Motor neuron (in vitro differentiated cells): ENCODE measurements at regions not wholly inside any gene's neighbourhood (a gene's known extent, or its start where the extent isn't known, plus 50 kb on each side); places are given as distances from the start of the nearest gene placed in this dataset.

Source experiments
- ATAC-seq, 8 experiments: fragments of 200-7000 bp; cut with Tn5 transposase; replicated peaks in 6 of 8; 2 replicates each; pipeline ENCODE4 v1.8.0; 2021; ENCODE audit warnings: mild to moderate bottlenecking in 8 of 8, moderate library complexity in 8 of 8
- H3K27ac ChIP-seq, 2 donors: fragments of 250-450 bp; sonication (Bioruptor Pico); 2 replicates each; pipeline ENCODE4 v1.9.0; 2021; ENCODE audit warnings: antibody characterized with exemption in 2 of 2, mild to moderate bottlenecking in 2 of 2, moderate library complexity in 1 of 2
- H3K4me1 ChIP-seq, 2 donors: fragments of 250-450 bp; sonication (Bioruptor Pico); replicated peaks in 1 of 2; 2 replicates each; pipeline ENCODE4 v1.6.1; 2021; ENCODE audit warnings: antibody characterized with exemption in 2 of 2, mild to moderate bottlenecking in 2 of 2, moderate library complexity in 1 of 2
- H3K4me3 ChIP-seq, 5 donors: fragments of 250-450 bp; sonication (Bioruptor Pico); 2 replicates each; pipeline ENCODE4 v1.9.0; 2021; ENCODE audit warnings: antibody characterized with exemption in 5 of 5, mild to moderate bottlenecking in 5 of 5, moderate library complexity in 4 of 5
- WGBS, 10 experiments: fragments of 450-650 bp; shearing (Covaris generic); methylation state at CpG; one replicate each; pipeline ENCODE4 v1.0.0; 2022; 5-methylcytosine and 5-hydroxymethylcytosine counted together
- in situ Hi-C, 9 experiments: fragments of 400-800 bp; cut with MboI; loops; one replicate each; pipeline ENCODE4 v1.15.0; 2021; ENCODE audit warnings: low sequenced_read_pairs in 9 of 9, low pct_unique_long_range_greater_than_20kb in 2 of 9; ENCODE audit not compliant: unreplicated experiment in 9 of 9

DNA sequence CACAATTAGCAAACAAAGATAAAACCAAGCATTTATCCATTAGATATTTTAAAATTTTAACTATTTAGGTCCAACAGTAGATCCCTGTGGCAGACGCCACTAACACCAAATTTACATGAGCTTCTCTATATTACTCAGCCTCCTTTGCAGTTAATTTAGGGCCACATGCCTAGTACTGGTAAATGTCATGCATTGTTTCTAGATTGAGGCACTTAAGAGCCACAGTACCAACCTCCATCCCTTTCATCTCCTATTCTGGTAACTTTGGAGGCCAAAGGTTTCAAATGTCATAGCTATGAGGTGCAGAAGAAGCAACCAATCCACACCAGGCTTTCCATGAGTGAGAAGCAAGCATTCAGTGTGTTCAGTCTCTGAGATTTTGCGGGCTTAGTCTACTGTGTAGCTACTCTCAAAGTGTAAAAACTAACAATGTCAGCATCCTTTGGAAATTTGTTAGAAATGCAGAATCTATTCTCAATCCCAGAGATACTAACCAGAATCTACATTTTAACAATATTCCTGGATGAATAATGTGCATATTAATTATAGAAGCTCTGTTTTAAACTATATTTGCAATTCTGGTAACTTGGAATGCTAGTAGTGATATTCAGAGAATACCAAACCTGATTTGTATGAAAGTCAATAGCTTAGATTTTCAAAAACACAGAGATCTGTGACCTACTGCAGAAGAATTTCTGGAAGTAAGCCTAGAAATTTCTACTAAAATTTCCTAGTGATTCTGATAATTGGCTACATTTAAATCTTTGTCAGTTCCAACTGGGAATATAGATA, 206.3 kb upstream of the CD96 start:
- Histone ChIP-seq H3K27ac (no peak overlapping the region), H3K4me1 (no peaks in the 10 kb centered on the region), H3K4me3 (no peak overlapping the region)
- ATAC-seq = peak in 3 of 8 experiments; percentile 63 to 82 (median 74)
- 0 to 100% (median 71%) methylated on average over 1 to 2 of the region's 2 CpGs; no CpG with 5 or more reads in 1 of the 10 experiments for WGBS, 10 experiments
- in situ Hi-C loops = no loop called here

DNA sequence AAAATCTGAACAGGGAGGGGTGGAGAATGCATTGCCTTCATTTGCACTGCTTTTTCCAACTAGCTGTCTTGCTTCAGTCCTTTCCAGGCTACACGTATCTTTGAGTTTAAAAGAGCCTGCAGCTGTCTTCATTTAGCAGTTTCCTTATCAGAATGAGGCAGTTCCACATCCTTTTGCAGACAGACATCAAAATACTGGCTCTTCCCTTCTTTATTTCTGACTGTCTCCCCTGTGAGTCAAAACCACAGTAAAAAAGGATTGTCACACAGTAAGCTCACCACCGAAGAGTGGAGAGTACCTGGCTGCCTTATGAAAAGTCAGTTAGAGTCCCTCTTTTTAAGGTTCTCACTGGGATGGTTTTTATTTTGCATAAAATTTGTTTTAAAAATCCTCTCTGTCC, 205.5 kb upstream of the CD96 start:
- H3K4me1 ChIP-seq = no peaks in the 10 kb centered on the region
- no peak overlapping the region for H3K27ac ChIP-seq
- in situ Hi-C loops = no loop called here
- ATAC-seq = peak in 3 of 8 experiments; percentile 10 to 43 (median 14)
- H3K4me3 ChIP-seq = no peak overlapping the region
- WGBS, 10 experiments = 0 to 100% (median 68%) methylated on average over 1 to 2 of the region's 2 CpGs; no CpG with 5 or more reads in 1 of the 10 experiments

DNA sequence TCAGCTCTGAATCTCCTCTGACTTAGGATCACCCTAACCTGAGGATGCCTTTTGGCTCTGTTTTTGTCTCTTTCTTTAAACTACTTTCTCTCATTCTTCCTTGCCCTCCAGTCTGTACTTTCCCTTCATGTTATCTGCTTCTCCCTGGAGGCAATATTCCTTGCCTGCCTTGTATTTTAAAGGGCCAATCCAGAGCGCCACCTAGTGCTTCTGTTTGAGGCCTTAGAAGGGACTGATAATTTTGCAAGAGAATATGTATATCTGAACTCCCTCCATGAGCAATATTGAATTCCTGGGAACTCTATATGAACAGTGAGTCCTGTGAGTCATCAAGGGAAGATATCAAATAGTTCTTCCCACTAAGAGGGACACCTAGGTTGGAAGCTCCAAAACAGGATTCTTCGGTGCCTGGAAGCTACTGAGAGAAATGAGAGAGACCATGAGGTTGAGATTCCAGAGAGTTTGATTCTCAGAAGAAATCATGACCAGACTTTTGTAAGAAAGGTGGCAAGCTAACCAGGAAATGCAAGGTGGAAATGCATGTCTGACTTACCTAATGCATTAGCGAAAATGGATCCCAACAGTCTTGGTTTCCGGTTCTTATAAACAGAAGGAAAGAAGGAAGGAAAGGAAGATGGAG, 203.8 kb upstream of the CD96 start:
- no peak overlapping the region for H3K27ac ChIP-seq
- H3K4me3 ChIP-seq = no peak overlapping the region
- no peaks in the 10 kb centered on the region for H3K4me1 ChIP-seq
- in situ Hi-C loops = no loop called here
- WGBS, 10 experiments = 67 to 100% (median 80%) methylated on average over 3 to 4 of the region's 4 CpGs
- peak in 5 of 8 experiments; percentile 24 to 67 (median 43) for ATAC-seq

DNA sequence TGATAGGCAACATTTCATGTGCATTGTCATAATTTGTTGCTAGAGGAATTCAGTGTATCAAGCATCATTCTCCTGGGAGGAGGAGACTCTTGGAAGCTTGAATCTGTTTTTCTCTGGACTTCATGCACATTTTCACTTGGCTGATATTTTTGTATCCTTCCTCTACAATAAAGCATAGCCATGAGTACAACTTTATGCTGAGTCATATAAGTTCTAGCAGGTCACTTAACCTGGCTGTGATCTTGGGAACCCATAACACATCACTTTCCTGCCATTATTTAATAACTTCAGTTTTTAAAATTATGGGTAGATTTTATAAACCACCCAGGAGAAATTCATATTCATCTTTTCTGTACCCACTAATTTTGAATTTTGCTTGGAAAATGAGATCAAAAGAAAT, 203.0 kb upstream of the CD96 start:
- Histone ChIP-seq H3K27ac (no peak overlapping the region), H3K4me3 (no peak overlapping the region), H3K4me1 (no peaks in the 10 kb centered on the region)
- ATAC-seq = no peak
- in situ Hi-C loops = no loop called here

DNA sequence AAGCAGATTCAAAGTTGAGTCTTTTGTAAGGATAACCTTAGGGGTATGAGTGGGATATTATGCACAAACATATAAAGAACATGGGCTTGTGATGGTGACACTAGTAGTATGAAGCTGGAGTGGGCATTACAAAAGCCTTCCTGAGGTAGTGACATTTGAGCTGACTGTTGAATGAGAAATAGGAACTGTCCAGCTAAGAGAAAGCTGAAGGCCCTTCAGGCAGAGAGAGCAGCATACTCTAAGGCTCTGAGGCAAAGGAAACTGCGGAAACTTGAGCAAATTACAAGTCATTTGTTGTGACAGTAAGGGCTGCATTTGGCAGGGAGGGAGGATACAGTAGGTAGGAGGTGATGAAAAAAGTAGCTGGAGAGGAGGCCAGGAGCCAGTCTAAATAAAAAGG, 190.7 kb upstream of the CD96 start:
- 11 to 100% (median 88%) methylated on average over 1 of the region's 1 CpG; no CpG with 5 or more reads in 1 of the 10 experiments for WGBS, 10 experiments
- no peaks in the 10 kb centered on the region for H3K4me1 ChIP-seq
- ATAC-seq = peak in 2 of 8 experiments; percentile 57 to 66
- no peak overlapping the region for H3K4me3 ChIP-seq
- no peak overlapping the region for H3K27ac ChIP-seq
- in situ Hi-C loops = loop anchor here in 1 of 9 experiments (25.0 kb wide), 1 partner anchor 186 kb away; the partner anchor contains the start of gene CD96

DNA sequence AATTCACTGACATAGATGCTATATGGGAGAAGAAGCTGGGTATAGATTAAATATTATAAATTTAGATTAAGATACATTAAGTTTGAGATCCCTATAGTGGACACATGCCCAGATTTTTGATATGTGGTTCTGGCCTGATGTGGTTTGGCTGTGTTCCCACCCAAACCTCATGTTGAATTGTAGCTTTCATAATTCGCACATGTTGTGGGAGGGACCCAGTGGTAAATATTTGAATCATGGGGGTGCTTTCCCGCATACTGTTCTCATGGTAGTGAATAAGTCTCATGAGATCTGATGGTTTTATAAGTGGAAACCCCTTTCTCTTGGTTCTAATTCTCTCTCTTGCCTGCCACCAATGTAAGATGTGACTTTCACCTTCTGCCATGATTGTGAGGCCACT, 189.4 kb upstream of the CD96 start:
- peak in 1 of 8 experiments; percentile 55 for ATAC-seq
- H3K4me3 ChIP-seq = no peak overlapping the region
- H3K4me1 ChIP-seq = no peaks in the 10 kb centered on the region
- H3K27ac ChIP-seq = no peak overlapping the region
- in situ Hi-C loops = loop anchor here in 1 of 9 experiments (25.0 kb wide), 1 partner anchor 185 kb away; the partner anchor contains the start of gene CD96
- 20 to 100% (median 92%) methylated on average over 1 to 2 of the region's 2 CpGs; no CpG with 5 or more reads in 3 of the 10 experiments for WGBS, 10 experiments

DNA sequence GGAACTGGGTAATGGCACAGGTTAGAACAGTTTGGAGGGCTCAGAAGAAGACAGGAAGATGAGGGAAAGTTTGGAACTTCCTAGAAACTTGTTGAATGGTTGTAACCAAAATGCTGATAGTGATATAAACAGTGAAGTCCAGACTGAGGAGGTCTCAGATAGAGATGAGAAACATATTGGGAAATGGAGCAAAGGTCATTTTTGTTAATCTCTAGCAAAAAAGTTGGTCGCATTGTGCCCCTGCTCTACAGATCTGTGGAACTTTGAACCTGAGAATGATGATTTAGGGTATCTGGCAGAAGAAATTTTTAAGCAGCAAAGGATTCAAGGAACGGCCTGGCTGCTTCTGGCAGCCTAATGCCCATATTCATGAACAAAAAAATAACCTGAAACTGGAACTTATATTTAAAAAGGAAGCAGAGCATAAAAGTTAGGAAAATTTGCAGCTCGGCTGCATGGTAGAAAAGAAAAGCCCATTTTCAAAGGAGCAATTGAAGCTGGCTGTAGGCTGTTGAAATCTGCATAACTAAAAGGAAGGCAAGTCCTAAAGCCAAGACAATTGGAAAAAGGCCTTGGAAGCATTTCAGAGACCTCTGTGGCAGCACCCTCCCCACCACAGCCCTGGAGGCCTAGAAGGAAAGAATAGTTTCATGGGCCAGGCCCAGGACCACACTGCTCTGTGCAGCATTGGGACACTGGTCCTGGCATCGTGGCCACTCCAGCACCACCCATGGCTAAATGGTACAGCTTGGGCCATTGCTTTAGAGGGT, 182.6 kb upstream of the CD96 start:
- H3K27ac ChIP-seq = no peak overlapping the region
- ATAC-seq = no peak
- H3K4me3 ChIP-seq = no peak overlapping the region
- 14 to 90% (median 49%) methylated on average over 1 to 4 of the region's 4 CpGs; no CpG with 5 or more reads in 1 of the 10 experiments for WGBS, 10 experiments
- H3K4me1 ChIP-seq = peaks cover 0 to 10% of the 10 kb centered on the region in 2 donors
- in situ Hi-C loops = loop anchor here in 1 of 9 experiments (25.0 kb wide), 1 partner anchor 178 kb away; the partner anchor contains the start of gene CD96

DNA sequence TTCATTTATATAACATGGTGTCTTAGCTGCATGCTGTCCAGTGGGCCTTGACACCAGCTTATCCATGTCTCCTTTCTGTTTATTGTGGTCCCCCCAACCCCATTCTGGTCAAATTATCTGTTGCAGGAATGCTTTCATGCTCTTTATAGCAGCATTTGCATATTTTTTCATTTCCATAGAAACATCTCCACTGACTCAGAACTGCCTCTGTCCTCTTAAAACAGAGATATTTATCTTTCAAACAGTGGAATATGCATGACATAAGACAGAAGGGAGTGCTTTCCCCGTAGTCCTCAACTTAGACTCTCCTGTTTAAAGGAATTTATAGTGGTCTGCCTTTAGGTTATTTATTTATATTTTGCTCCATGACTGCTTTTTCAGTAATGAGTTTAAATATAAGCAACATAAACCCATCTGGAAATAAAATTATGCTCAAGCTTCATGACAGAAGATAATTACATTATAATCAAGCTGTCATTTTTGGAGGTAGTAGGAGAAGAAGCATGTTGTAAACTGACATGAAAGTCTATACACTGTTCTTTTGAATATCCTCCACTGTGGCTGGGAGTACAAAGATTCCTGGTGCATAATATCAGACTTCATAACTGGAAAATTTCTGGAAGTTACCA, 179.5 kb upstream of the CD96 start:
- WGBS, 10 experiments = 0 to 17% (median 0%) methylated on average over 1 of the region's 1 CpG; no CpG with 5 or more reads in 4 of the 10 experiments
- Histone ChIP-seq H3K27ac (no peak overlapping the region), H3K4me1 (peaks cover 0 to 10% of the 10 kb centered on the region in 2 donors), H3K4me3 (no peak overlapping the region)
- in situ Hi-C loops = loop anchor here in 1 of 9 experiments (25.0 kb wide), 1 partner anchor 175 kb away; the partner anchor contains the start of gene CD96
- ATAC-seq = peak; percentile 46 to 95 (median 88)

DNA sequence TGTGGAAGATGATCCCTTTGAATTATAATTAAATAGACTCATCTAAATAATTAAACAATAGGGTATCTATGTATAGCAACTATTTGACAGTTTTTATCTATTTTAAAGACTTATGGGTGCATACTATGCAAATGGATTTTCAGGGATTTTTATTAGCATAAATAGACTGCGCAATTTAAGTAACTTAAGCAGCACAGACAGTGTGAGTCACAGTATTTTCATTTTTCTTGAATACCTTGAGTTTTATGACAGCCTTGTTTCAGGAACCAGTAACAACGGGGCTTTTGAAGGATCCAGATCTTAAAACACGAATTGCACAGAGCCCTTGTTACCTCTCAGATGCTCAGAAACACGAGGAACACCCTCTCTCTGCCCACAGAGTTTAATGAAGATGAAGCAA, 175.5 kb upstream of the CD96 start:
- 0 to 87% (median 69%) methylated on average over 2 to 4 of the region's 4 CpGs; no CpG with 5 or more reads in 1 of the 10 experiments for WGBS, 10 experiments
- H3K4me1 ChIP-seq = peaks cover 0 to 10% of the 10 kb centered on the region in 2 donors
- no peak overlapping the region for H3K27ac ChIP-seq
- in situ Hi-C loops = loop anchor here in 1 of 9 experiments (25.0 kb wide), 1 partner anchor 171 kb away; the partner anchor contains the start of gene CD96
- peak in 4 of 8 experiments; percentile 45 to 67 (median 66) for ATAC-seq
- H3K4me3 ChIP-seq = no peak overlapping the region

DNA sequence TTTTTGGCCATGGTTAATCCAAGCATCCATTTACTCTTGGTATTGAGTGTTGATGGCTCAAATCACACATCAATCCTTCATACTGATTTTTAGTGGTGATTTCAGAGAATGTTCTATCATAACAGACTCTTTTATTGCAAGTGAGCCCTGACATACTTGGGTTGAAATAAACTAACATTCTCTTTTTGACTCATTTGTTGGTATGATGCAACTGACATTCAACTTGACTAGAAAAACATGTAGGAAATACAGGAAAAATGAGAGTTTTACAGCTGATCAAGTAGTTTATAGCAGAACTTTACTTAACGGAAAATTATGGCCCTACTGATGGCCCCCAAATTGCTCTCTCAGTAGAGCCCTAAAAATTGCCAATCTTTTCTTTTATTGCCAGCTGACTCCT, 173.9 kb upstream of the CD96 start:
- H3K4me3 ChIP-seq = no peak overlapping the region
- WGBS, 10 experiments = 88 to 100% (median 97%) methylated on average over 1 of the region's 1 CpG; no CpG with 5 or more reads in 2 of the 10 experiments
- ATAC-seq = no peak

DNA sequence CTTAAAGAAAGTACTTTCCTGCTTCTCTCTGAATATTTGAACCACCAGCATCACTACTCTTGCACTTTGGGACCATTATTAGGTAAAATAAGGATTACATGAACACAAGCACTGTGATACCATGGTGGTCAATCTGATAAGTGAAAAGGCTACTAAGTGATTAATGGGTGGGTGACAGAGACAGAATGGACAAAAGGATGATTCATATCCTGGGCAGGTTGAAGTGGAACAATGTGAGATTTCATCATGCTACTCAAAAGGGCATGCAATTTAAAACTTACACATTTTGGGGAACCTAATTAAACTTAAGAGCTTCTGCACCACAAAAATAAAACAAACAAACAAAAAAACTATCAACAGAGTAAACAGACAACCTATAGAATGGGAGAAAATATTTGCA, 172.0 kb upstream of the CD96 start:
- Histone ChIP-seq H3K27ac (no peak overlapping the region), H3K4me1 (no peaks in the 10 kb centered on the region), H3K4me3 (no peak overlapping the region)
- in situ Hi-C loops = loop anchor here in 1 of 9 experiments (25.0 kb wide), 1 partner anchor 167 kb away; the partner anchor contains the start of gene CD96
- ATAC-seq = no peak

More for the DNA sequence above, 173.9 kb upstream of the CD96 start:
- Histone ChIP-seq H3K4me1 (peaks cover 0 to under 1% of the 10 kb centered on the region in 2 donors), H3K27ac (no peak overlapping the region)
- in situ Hi-C loops = loop anchor here in 1 of 9 experiments (25.0 kb wide), 1 partner anchor 169 kb away; the partner anchor contains the start of gene CD96

DNA sequence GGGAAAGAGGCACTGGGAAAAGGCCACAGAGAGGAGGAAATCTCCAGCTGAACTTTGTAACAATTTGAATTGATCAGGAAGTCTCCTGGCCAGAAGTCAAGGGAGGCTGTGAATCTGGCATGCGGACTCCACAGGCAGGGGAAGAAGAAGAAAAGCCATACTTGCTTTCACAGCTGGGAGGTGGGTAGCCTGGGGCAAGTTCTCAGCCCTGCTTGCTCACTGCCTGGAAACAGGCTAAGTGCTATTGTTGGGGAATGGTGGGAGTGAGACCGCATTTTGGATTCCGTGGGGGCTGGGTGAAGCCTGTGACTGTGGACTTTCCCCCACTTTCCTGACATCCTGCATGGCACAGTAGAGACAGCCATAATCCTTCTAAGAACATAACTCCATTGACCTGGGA, 168.8 kb upstream of the CD96 start:
- Histone ChIP-seq H3K4me3 (no peak overlapping the region), H3K27ac (no peak overlapping the region), H3K4me1 (no peaks in the 10 kb centered on the region)
- ATAC-seq = no peak
- in situ Hi-C loops = loop anchor here in 1 of 9 experiments (25.0 kb wide), 1 partner anchor 164 kb away; the partner anchor contains the start of gene CD96
- 37 to 100% (median 77%) methylated on average over 2 to 3 of the region's 3 CpGs; no CpG with 5 or more reads in 6 of the 10 experiments for WGBS, 10 experiments
